ENCODE measurements at regions not wholly inside any gene's neighbourhood (a gene's known extent, or its start where the extent isn't known, plus 50 kb on each side); places are given as distances from the start of the nearest gene placed in this dataset.

- DNase-seq = no peak
- no peak overlapping the region for H3K4me3 Mint-ChIP-seq
- H3K4me1 Mint-ChIP-seq (ENCODE audit: low read depth) = peaks cover 10% of the 10 kb centered on the region
- no peaks in the 10 kb centered on the region for H3K9me3 Mint-ChIP-seq
- peaks cover 11% of the 10 kb centered on the region for H3K27me3 Mint-ChIP-seq
- H3K36me3 Mint-ChIP-seq (ENCODE audit: low read depth) = no peaks in the 10 kb centered on the region
- no peak overlapping the region for H3K27ac Mint-ChIP-seq
Observed at GRCh38 chr15:94626949-94627348, 395.6 kb downstream of the MCTP2 start.

- no peak overlapping the region for H3K27ac Mint-ChIP-seq
- H3K36me3 Mint-ChIP-seq (ENCODE audit: low read depth) = no peaks in the 10 kb centered on the region
- no peak for DNase-seq
- peaks cover 12% of the 10 kb centered on the region for H3K4me1 Mint-ChIP-seq (ENCODE audit: low read depth)
- H3K9me3 Mint-ChIP-seq = no peaks in the 10 kb centered on the region
- no peak overlapping the region for H3K4me3 Mint-ChIP-seq
- H3K27me3 Mint-ChIP-seq = peaks cover 30% of the 10 kb centered on the region
Observed at GRCh38 chr15:94631608-94632007, 400.2 kb downstream of the MCTP2 start.

GRCh38 chr15:94638183-94638582 is 406.8 kb downstream of the MCTP2 start:
- H3K27ac Mint-ChIP-seq = no peak overlapping the region
- no peaks in the 10 kb centered on the region for H3K9me3 Mint-ChIP-seq
- H3K27me3 Mint-ChIP-seq = peaks cover 23% of the 10 kb centered on the region
- no peak overlapping the region for H3K4me3 Mint-ChIP-seq
- no peaks in the 10 kb centered on the region for H3K36me3 Mint-ChIP-seq (ENCODE audit: low read depth)
- DNase-seq = no peak
- no peaks in the 10 kb centered on the region for H3K4me1 Mint-ChIP-seq (ENCODE audit: low read depth)

GRCh38 chr15:94639701-94640100 is 408.3 kb downstream of the MCTP2 start:
- no peak for DNase-seq
- H3K4me3 Mint-ChIP-seq = no peak overlapping the region
- H3K36me3 Mint-ChIP-seq (ENCODE audit: low read depth) = no peaks in the 10 kb centered on the region
- H3K27me3 Mint-ChIP-seq = peaks cover 23% of the 10 kb centered on the region
- H3K9me3 Mint-ChIP-seq = no peaks in the 10 kb centered on the region
- H3K27ac Mint-ChIP-seq = no peak overlapping the region
- H3K4me1 Mint-ChIP-seq (ENCODE audit: low read depth) = no peaks in the 10 kb centered on the region

- Mint-ChIP-seq H3K27ac (no peak overlapping the region), H3K4me1 (ENCODE audit: low read depth) (no peaks in the 10 kb centered on the region), H3K36me3 (ENCODE audit: low read depth) (no peaks in the 10 kb centered on the region), H3K9me3 (no peaks in the 10 kb centered on the region), H3K4me3 (no peak overlapping the region), H3K27me3 (peaks cover 6% of the 10 kb centered on the region)
- no peak for DNase-seq
Observed at GRCh38 chr15:94644433-94644832, 413.1 kb downstream of the MCTP2 start.

- H3K9me3 Mint-ChIP-seq = no peaks in the 10 kb centered on the region
- no peak for DNase-seq
- H3K27ac Mint-ChIP-seq = no peak overlapping the region
- H3K4me3 Mint-ChIP-seq = no peak overlapping the region
- H3K36me3 Mint-ChIP-seq (ENCODE audit: low read depth) = no peaks in the 10 kb centered on the region
- peaks cover 22% of the 10 kb centered on the region for H3K27me3 Mint-ChIP-seq
- no peaks in the 10 kb centered on the region for H3K4me1 Mint-ChIP-seq (ENCODE audit: low read depth)
Observed at GRCh38 chr15:94653071-94653470, 421.7 kb downstream of the MCTP2 start.

- peaks cover 24% of the 10 kb centered on the region for H3K27me3 Mint-ChIP-seq
- no peaks in the 10 kb centered on the region for H3K9me3 Mint-ChIP-seq
- H3K4me3 Mint-ChIP-seq = no peak overlapping the region
- H3K36me3 Mint-ChIP-seq (ENCODE audit: low read depth) = no peaks in the 10 kb centered on the region
- H3K4me1 Mint-ChIP-seq (ENCODE audit: low read depth) = no peaks in the 10 kb centered on the region
- no peak for DNase-seq
- no peak overlapping the region for H3K27ac Mint-ChIP-seq
Observed at GRCh38 chr15:94655249-94655880, 424.0 kb downstream of the MCTP2 start.

- Mint-ChIP-seq H3K27me3 (peaks cover 48% of the 10 kb centered on the region), H3K9me3 (no peaks in the 10 kb centered on the region), H3K4me3 (no peak overlapping the region), H3K4me1 (ENCODE audit: low read depth) (no peaks in the 10 kb centered on the region), H3K27ac (no peak overlapping the region), H3K36me3 (ENCODE audit: low read depth) (no peaks in the 10 kb centered on the region)
- no peak for DNase-seq
Observed at GRCh38 chr15:94665676-94666441, 434.5 kb downstream of the MCTP2 start.

- no peak overlapping the region for H3K4me3 Mint-ChIP-seq
- H3K9me3 Mint-ChIP-seq = no peaks in the 10 kb centered on the region
- no peak overlapping the region for H3K27ac Mint-ChIP-seq
- peaks cover 52% of the 10 kb centered on the region for H3K27me3 Mint-ChIP-seq
- H3K4me1 Mint-ChIP-seq (ENCODE audit: low read depth) = no peaks in the 10 kb centered on the region
- H3K36me3 Mint-ChIP-seq (ENCODE audit: low read depth) = no peaks in the 10 kb centered on the region
- no peak for DNase-seq
Observed at GRCh38 chr15:94666553-94666952, 435.2 kb downstream of the MCTP2 start.

GRCh38 chr15:94667109-94667508 is 435.7 kb downstream of the MCTP2 start:
- Mint-ChIP-seq H3K9me3 (no peaks in the 10 kb centered on the region), H3K4me1 (ENCODE audit: low read depth) (no peaks in the 10 kb centered on the region), H3K36me3 (ENCODE audit: low read depth) (no peaks in the 10 kb centered on the region), H3K27ac (no peak overlapping the region), H3K4me3 (no peak overlapping the region), H3K27me3 (peaks cover 52% of the 10 kb centered on the region)
- no peak for DNase-seq

GRCh38 chr15:94670438-94671034 is 439.2 kb downstream of the MCTP2 start:
- Mint-ChIP-seq H3K27me3 (peaks cover 37% of the 10 kb centered on the region), H3K4me1 (ENCODE audit: low read depth) (no peaks in the 10 kb centered on the region), H3K4me3 (no peak overlapping the region), H3K27ac (no peak overlapping the region), H3K9me3 (no peaks in the 10 kb centered on the region), H3K36me3 (ENCODE audit: low read depth) (no peaks in the 10 kb centered on the region)
- no peak for DNase-seq

GRCh38 chr15:94671858-94672532 is 440.6 kb downstream of the MCTP2 start:
- peaks cover 25% of the 10 kb centered on the region for H3K27me3 Mint-ChIP-seq
- no peak overlapping the region for H3K27ac Mint-ChIP-seq
- H3K9me3 Mint-ChIP-seq = no peaks in the 10 kb centered on the region
- H3K4me3 Mint-ChIP-seq = no peak overlapping the region
- DNase-seq = no peak
- H3K4me1 Mint-ChIP-seq (ENCODE audit: low read depth) = no peaks in the 10 kb centered on the region
- no peaks in the 10 kb centered on the region for H3K36me3 Mint-ChIP-seq (ENCODE audit: low read depth)

GRCh38 chr15:94673801-94674200 is 442.4 kb downstream of the MCTP2 start:
- Mint-ChIP-seq H3K9me3 (no peaks in the 10 kb centered on the region), H3K27me3 (peaks cover 14% of the 10 kb centered on the region), H3K4me3 (no peak overlapping the region), H3K4me1 (ENCODE audit: low read depth) (no peaks in the 10 kb centered on the region), H3K27ac (no peak overlapping the region), H3K36me3 (ENCODE audit: low read depth) (no peaks in the 10 kb centered on the region)
- no peak for DNase-seq

- no peak overlapping the region for H3K27ac Mint-ChIP-seq
Observed at GRCh38 chr15:94674296-94674695, 442.9 kb downstream of the MCTP2 start.

More at GRCh38 chr15:94674296-94674695, 442.9 kb downstream of the MCTP2 start:
- Mint-ChIP-seq H3K4me1 (ENCODE audit: low read depth) (no peaks in the 10 kb centered on the region), H3K36me3 (ENCODE audit: low read depth) (no peaks in the 10 kb centered on the region), H3K9me3 (no peaks in the 10 kb centered on the region), H3K27me3 (peaks cover 13% of the 10 kb centered on the region), H3K4me3 (no peak overlapping the region)
- DNase-seq = no peak
